ENCODE measurements at regions not wholly inside any gene's neighbourhood (a gene's known extent, or its start where the extent isn't known, plus 50 kb on each side); places are given as distances from the start of the nearest gene placed in this dataset.

DNA sequence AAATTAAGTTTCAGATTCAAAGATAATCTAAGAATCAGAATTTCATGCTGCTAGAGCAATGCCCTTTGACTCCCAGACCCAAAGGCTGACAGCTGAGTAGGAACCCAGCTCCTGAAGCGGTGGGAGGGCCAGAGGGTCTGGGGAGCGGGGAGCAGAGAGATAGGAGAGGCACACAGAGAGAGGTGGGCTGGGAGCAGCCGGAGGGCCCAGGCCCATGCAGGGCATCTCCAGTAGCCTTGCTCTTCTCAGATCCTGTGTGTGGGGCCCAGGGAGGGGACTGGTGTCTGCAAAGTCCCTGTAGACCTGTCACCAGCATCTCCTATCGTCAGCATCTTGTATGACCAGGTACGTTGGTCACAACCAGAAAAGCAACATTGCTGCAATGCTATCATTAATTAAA, 75.3 kb upstream of the OLFM1 start:
- Histone ChIP-seq H4K5ac (ENCODE audit: insufficient read length, low read depth, low read length) (no peak overlapping the region), H3K79me1 (ENCODE audit: insufficient read depth, low read depth, low read length, poor library complexity, severe bottlenecking) (no peaks in the 10 kb centered on the region), H3T11ph (ENCODE audit: low read length) (no peak overlapping the region), H2AFZ (ENCODE audit: low read length) (no peak overlapping the region), H4K91ac (ENCODE audit: insufficient read length, low read depth, low read length) (no peak overlapping the region), H3K23me2 (ENCODE audit: insufficient read length, low read depth, low read length, poor library complexity, severe bottlenecking) (no peaks in the 10 kb centered on the region), H3K14ac (ENCODE audit: insufficient read depth, low read length) (no peak overlapping the region), H3K9me3 (ENCODE audit: control insufficient read depth, low read depth, low read length) (no peaks in the 10 kb centered on the region), H3K18ac (ENCODE audit: insufficient read length, low read depth, low read length) (no peak overlapping the region), H2AK5ac (ENCODE audit: insufficient read length, low read length) (no peak overlapping the region), H3K4me2 (ENCODE audit: insufficient read depth, insufficient read length, low read length) (no peak overlapping the region), H4K8ac (replicated peaks; ENCODE audit: insufficient read length, low read depth, low read length) (no peak overlapping the region), H3K79me2 (ENCODE audit: insufficient read depth, low read length) (no peaks in the 10 kb centered on the region), H3K27me3 (ENCODE audit: insufficient read depth, low read length) (no peaks in the 10 kb centered on the region), H2BK15ac (ENCODE audit: low read depth, low read length) (no peak overlapping the region), H2BK12ac (ENCODE audit: insufficient read length, low read depth, low read length) (no peak overlapping the region), H3K4ac (ENCODE audit: low read depth, low read length) (no peak overlapping the region), H3K27ac (ENCODE audit: insufficient read length, low read depth, low read length) (no peak overlapping the region), H4K20me1 (ENCODE audit: control insufficient read depth, insufficient read depth, insufficient read length) (no peaks in the 10 kb centered on the region), H2BK5ac (ENCODE audit: insufficient read length, low read length) (no peak overlapping the region), H2BK20ac (ENCODE audit: low read depth, low read length, poor library complexity, severe bottlenecking) (no peak overlapping the region), H3K23ac (ENCODE audit: insufficient read length, low read depth, low read length) (no peak overlapping the region), H3K4me1 (ENCODE audit: insufficient read depth, low read length) (0 out of 2 replicates have a peak, but pooled peaks cover 3% of the 10 kb centered on the region), H2BK120ac (ENCODE audit: low read depth, low read length, poor library complexity, severe bottlenecking) (no peak overlapping the region), H3K9ac (ENCODE audit: extremely low read depth, insufficient read length, low read length) (no peak overlapping the region), H3K56ac (ENCODE audit: insufficient read length, low read depth, low read length) (no peak overlapping the region)
- Mint-ChIP-seq H3K9me3 (no peaks in the 10 kb centered on the region), H3K4me1 (peaks cover 12 to 15% of the 10 kb centered on the region in 2 experiments), H3K27me3 (ENCODE audit: low read depth) (peaks cover 3% of the 10 kb centered on the region), H3K4me3 (no peak overlapping the region), H3K36me3 (ENCODE audit: insufficient read depth in 1 of 3, low read depth in 3 of 3) (no peaks in the 10 kb centered on the region), H3K27ac (no peak overlapping the region)
- DNase-seq: no peak
- WGBS (ENCODE audit: extremely low coverage, insufficient read length, low lambda C conversion rate): no CpG with 5 or more reads among the region's 5 CpGs
- no peak for TF ChIP-seq CTCF (conservative IDR thresholded peaks at IDR 0.05)

Data from H9 (cell line).